GM19438 (cell line): ENCODE measurements at regions not wholly inside any gene's neighbourhood (a gene's known extent, or its start where the extent isn't known, plus 50 kb on each side); places are given as distances from the start of the nearest gene placed in this dataset.
A peak's percentile ranks its signal among the peaks of the same experiment; 100 is the strongest.

Experiments used
- ATAC-seq: cut with Tn5 transposase; IDR thresholded peaks from one replicate; pipeline ENCODE4 v1.9.1; 2021; ENCODE audit warnings: low read depth; ENCODE audit not compliant: unreplicated experiment

DNA sequence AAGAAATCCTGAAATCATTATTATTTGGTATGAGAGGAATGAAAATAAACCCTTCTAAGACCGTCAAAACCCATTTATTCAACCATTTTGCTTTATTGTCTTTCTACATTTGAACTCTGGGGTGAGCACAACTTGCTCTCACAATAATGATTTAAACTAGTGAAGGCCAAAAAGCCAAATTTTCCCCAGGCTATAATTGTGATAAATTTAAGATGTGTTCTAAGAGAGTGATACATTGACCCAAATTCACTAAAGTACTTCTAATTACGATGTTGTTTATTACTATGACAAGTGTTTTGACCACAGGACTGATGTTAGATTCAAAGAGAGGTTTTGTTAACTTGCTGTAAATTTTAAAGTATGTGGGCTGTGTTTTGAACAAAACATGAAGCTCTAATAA lies 670.9 kb upstream of the NR5A2 start:
- no peak for ATAC-seq

DNA sequence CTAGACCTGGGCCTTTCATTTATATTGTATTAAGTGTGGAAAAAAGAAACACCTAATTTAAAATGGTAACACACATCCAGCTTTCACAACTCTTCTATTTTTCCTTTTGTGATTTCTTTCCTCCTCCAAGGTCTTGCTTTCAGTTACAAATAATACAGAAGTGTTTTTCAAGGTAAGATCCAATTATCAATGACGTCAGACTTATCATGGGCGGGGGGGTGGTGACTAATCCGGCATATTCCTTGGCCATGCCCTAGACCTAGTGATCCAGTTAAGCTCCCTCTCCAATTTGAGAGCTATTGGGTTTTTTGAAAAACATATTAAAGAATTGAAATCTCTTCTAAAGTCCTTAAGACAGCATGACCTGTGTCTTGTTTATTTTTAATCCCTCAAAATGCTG lies 669.9 kb upstream of the NR5A2 start:
- no peak for ATAC-seq

DNA sequence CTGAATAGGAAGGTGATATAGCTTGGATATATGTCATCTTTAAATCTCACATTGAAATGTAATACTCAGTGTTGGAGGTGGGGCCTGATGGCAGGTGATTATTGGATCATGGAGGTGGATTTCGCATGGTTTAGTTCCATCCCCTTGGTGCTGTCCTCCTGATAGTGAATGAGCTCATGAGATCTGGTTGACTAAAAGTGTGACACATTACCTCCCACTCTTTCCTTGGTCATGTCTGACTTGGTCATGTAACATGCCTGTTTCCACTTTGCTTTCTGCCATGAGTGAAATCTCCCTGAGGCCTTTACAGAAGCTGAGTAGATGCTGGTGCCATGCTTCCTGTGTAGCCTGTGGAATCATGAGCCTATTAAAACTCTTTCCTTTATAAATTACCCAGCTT lies 664.5 kb upstream of the NR5A2 start:
- no peak for ATAC-seq

DNA sequence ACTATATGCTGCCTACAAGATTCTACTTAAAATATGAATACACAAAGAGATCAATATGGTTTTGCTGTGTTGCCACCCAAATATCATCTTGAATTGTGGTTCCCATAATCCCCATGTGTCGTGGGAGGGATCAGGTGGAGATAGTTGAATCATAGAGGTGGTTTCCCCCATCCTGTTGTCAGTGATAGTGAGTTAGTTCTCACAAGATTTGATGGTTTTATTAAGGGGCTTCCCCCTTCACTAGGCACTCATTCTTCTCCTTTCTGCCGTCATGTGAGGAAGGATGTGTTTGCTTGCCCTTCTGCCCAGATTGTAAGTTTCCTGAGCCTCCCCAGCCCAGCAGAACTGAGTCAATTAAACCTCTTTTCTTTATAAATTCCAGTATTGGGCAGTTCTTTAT lies 654.4 kb upstream of the NR5A2 start:
- ATAC-seq: no peak

DNA sequence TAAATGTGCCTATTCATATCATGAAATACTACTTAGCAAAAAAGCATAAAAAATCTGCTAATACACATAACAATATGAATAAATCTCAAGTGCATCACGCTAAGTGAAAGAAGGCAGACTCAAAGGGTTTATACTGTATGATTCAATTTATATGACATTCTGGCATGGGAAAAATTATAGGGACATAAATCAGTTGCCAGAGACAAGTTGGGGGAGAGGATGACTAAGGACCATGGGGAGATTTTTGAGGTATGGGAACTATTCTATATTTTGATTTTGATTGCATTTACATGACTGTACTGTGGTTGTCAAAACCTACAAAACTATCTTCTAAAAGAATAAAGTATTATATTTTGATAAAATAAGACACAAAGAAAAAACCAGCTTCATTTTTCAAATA lies 650.3 kb upstream of the NR5A2 start:
- no peak for ATAC-seq

DNA sequence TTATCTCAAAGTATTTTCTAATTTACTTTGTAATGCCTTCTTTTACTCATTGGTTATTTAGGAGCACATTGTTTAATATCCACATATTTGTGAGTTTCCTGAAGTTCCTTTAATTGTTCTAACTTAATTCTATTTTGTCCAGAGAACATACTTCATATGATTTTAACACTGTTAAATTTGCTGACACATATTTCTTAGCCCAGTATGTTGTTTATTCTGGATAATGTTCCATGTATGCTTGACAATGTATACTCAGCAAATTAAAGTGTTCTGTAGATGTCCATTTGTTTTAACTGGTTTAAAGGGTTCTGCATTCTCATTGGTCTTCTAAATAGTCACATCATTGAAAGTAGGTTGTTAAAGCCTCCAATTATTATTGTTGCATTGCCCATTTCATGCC lies 643.7 kb upstream of the NR5A2 start:
- no peak for ATAC-seq

DNA sequence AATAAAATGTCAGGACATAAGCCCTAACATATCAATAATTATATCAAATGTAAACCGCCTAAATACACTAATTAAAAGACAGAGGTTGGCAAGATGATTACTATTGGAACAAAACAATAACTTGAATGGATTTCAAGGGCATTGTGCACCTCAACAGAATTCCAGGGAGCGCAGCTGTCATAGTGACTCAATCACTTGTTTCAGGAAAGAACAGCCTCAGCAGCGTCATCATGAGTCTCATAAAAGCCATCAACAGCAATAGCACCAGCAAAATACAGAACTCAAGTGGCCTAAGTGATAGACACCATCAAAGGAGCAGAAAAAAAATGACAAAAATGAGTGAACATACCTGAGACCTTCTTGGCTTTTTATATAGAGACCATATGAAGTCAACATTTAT lies 632.7 kb upstream of the NR5A2 start:
- no peak for ATAC-seq

DNA sequence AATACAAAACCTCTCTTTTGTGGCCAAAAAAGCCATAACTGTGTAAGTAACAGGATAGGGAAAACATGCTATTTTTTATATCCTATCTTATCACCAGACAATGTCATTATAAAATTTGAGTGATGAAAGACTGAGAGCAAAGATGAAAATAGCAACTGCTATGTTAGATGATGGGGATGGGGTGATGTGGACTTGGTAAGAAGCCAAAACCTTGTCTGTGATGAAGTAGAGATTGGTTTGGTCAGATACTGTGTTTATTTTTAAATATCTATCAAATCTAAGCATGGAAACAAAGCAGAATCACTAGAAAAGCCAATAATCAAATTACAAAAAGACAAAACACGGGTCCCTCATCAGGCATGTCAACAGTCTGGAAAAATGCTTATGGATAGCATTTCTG lies 631.1 kb upstream of the NR5A2 start:
- no peak for ATAC-seq

DNA sequence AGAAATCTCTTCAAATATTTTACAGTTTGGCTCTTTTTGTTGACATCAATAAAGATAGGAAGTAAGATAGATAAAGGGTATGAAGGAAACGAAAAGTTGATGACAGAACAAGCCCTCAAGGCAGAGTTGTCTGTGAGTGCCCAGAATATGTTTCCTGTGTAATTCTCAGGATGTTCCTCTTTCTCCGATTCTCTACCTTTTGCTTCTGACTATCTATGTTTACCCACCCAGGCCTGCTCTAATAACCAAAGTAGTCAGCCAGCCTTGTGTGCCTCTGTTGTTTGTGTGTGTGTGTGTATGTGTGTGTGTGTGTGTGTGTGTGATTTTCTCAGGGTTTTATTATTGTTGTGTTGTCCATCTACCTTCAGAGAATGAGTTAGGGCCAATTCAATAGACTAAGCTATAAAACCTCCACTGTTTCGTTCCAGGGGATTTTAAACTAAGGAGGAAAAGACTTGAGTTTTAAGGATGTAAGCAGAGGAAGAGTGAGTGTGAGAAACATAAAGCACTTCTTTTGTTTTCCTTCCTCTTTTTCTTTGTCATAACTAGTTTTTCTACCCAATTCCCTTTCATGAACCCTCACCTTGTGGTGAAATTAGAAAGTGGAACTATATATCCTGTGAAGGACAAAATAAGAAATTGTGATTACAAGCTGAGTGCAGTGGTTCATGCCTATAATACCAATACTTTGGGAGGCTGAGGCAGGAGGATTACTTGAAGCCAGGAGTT lies 627.4 kb upstream of the NR5A2 start:
- ATAC-seq: peak; percentile 89

DNA sequence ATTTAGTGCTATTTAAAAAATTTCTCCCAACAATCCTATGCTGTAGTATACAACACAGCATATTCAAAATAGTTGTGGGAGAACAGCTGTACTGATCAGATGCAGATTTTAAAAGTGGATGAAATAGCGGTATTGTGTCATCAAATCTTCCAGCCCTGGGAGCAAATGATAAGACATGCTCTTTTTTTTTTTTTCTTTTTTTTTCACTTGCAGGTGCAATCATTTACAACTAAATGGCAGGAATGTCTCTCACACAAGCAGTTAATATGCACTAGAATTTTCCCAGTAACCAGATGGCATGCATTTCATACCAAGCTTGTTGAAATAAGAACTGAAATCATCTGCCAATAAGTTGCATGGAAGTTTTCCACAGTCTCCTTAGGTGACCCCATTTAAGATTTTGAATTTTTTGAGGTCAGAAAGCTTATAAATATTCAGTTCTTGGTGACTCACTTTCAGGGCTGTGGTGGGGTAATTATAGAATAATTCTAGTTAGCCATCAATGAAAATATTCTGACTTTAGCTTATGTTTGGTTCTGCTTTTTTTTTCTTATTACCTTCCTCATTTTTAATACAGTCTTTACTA lies 623.9 kb upstream of the NR5A2 start:
- no peak for ATAC-seq

DNA sequence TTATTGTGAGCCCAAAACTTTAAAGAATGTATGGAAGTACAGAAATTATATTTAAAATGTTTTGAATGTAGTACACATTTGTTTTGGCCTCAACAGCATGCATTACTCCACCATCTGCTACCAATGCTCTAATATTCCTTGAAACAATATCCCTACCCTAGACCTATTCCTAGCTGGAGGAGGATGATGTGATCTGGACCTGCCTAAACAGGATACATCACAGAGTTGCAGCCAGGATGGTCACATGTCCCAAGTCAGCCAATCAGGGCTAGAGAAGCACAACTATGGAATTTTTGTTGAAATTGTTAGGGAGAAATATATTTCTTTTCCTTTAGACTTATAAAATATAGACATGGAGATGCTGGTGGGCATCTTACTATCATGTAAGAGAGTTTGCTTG lies 623.3 kb upstream of the NR5A2 start:
- no peak for ATAC-seq

DNA sequence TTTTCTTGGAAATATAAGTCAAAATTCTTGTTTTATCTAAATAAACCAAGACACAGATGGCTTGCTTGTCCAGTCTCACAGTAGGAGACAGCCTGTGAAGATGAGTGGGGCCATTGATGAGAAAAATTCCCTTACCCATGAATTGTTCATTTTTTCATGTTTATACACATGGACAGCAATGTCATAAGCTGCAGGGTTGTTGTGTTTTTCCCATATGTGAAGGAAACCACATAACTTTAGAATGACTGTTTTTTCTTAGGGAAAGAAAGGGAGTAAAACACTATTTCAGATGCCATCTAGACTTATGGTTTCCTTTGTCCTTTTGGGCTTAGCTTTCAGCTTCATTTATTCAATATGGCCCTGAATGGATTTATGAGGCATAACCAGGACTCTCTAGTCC lies 622.5 kb upstream of the NR5A2 start:
- no peak for ATAC-seq

DNA sequence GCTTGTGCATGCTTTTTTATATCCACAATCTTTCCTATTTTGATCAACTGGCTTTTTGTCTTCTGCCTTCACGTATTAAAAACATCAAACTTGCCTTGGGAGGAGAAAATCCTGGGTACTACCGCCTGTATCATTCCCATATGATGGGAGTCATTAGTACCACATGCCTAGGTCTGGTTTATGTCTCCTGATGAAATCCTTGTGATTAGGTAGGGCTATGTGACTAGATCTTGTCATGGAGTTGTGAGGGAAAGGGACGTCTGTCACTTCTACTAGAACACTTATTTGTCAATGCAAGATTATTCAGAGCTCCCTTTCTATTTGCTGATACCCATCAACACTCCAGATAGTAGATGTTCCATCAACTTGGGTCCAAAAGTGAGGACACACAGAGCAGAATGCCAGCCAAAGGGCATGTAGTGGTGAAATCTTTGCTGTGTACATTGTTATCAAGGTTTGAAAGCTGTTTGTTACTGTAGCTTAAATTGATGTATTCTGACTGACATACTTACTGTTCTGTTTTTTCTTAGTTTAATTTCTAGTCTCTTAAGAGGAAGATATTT lies 621.8 kb upstream of the NR5A2 start:
- no peak for ATAC-seq

DNA sequence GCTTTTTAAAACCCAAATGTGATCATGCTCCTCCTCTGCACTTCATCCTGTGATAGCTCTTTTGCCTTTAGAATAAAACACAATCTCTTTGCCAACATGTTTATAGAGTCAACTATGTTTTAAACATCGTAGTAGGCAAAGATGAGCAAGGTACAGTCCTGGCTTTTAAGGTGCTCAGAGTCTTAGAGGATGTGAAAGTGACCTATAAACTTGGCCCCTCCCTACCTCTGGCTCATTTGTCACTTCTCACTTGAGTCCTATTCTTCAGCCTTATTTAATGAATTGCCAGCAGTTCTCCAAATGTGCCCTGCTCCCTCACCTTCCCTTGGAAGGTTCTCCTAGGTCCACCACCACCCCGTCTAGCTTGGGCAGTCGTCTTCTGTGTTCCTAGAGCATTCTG lies 617.0 kb upstream of the NR5A2 start:
- no peak for ATAC-seq

DNA sequence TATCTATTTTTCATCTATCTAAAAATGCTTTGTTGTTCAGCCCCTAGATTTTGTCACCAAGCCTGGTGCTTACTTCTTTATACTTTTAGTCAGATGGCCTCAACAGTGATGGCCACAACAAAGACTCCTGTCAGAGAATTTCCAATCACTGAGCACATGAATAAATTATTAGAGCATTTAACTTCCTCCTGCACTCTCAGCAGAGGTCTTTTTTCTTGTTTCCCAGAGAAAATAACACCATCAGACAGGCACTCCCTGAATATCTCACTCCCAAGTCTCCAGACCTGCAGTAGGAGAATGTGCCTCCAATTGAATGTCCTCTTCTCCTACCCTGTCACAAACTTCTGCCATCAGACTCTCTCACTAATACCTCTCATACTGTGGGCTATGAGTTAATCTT lies 616.0 kb upstream of the NR5A2 start:
- no peak for ATAC-seq

DNA sequence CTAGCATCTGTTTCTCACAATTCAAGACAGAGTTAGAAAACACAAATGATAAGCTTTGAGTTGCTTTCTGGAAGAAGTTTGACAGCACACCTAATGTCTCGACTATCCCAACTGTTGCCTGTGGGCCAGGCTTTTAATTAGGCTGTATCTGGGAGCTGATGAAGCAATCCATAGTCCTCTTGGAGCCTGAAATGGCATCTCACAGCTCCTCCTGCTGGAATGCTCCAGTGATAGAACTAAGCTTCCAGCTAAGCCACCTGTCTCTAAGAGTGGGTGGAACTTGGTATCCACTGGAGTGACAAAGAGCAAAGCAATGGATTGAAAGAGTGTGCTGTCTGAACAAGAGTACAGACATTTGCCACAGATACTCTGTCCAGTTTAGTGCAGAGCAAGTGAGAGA lies 605.3 kb upstream of the NR5A2 start:
- ATAC-seq: no peak

DNA sequence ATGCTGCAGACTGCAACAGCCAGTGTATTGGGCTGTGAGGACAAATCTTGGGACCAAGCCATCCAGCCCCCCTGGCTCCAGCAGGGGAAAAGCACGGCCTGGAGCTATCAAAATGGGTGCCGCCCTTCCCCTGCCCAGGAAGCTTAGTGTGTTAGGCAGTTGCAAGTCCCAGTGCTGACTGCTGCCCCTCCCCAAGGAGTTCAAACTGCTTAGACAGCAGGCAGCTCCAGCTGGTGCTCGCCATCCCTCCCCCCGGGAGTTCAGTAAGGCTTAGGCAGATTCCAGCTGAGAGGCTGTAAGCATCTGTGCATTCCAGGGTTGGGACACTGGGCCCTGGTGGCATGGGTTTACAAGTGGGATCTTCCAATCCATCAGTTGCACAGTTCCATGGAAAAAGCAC lies 579.6 kb upstream of the NR5A2 start:
- no peak for ATAC-seq

DNA sequence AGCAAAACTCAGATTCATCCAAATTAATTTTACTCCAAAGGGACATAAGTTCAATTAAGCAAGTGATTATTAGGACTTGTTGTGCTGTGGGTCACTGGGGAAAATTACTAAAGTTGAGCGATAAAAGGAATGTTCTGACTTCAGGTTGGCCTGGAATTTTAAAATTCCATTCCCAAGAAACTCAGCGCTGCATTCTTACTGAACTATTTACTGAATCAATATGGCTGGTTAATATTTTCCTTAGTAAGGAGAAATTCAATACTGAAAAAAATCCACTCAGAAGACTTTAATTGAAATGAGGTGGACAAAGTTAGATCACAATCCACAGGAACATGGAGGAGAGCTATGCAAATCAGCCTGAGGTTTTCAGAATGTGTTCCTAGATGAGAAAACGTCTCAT lies 578.9 kb upstream of the NR5A2 start:
- ATAC-seq: no peak

DNA sequence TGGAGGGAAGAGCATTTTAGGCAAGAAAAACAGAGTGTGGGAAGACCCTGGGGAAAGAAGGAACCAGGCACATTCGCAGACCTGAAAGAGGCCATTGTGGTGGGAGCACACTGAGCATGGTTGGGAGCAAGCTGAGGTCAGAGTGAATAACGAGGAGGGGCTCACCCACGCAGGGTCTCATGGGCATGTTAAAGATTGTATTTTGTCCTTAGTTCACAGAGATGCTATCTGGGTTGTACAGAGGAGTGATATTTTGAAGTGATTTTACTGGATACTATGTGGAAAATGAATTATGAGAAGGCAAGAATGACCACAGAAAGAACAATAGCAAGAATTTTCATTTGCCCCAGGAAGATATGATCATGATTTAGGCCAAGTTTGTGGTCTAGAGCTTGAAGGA lies 578.3 kb upstream of the NR5A2 start:
- no peak for ATAC-seq

DNA sequence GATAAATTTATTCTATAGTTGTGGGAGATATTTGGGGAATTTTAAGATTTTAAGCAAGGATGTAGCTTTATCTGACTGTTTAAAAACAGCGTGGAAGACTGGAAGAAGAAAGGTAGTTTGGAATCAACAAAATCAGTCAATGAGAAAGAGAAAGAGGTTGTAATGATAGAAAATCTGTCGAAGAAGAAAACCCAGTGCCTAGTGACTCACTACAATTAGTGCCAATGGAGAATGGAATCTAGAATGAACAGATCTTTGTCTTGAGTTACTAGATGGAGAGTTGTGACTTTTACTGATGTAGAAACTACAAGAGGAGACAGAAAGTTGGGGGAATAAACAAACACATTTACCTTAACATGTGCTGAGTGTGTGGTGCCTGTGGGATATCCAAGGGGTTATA lies 577.8 kb upstream of the NR5A2 start:
- no peak for ATAC-seq

DNA sequence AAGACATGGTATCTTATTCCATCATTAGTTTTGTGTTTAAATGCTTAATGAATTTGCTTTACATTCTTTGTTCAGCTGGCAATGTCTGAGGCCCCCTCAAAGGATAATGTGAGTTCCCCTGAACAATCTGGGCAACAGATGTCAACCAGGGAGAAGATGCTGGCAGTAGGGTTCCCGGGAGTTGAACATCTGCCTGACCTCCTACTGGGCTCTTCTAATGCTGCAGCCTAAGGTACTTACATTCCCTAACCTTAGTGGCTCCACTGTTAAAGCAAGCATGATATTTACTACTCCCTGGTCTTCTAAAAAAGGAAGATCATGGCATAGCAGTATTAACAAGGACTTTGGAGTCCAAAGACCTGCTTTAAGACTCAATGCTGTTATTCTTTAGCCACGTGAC lies 574.9 kb upstream of the NR5A2 start:
- ATAC-seq: no peak

DNA sequence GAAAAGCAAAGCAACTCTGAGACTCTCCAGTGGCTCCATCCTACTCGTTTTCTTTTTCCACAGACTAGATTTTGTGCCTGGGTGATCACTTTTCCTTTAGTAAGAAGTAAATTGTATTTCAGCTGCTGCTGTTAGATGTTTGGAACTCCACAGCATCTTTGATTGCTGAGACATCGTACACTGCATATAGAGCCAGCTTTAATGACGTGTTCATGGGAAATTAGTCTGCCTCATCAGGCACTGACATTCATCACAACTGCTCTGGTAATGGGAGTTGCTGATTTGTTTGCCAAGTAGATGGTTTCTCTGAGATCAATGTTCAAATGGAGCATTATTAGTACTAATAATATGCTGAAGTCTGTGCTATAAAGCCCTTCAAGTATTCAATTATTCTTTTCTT lies 573.8 kb upstream of the NR5A2 start:
- no peak for ATAC-seq
